ENCODE measurements at regions not wholly inside any gene's neighbourhood (a gene's known extent, or its start where the extent isn't known, plus 50 kb on each side); places are given as distances from the start of the nearest gene placed in this dataset.

GRCh38 chr10:33776419-33777070 is 442.1 kb upstream of the NRP1 start:
- POLR2A ChIA-PET: no interaction called here

GRCh38 chr10:33774857-33775256 is 440.4 kb upstream of the NRP1 start:
- no peaks in the 10 kb centered on the region for H3K4me1 ChIP-seq (ENCODE audit: control insufficient read depth in 2 of 2, insufficient read depth in 2 of 2, low read length in 2 of 2)
- ATAC-seq (ENCODE audit: low read depth) (no peak), DNase-seq (no peak)
- Mint-ChIP-seq H3K27ac (no peak overlapping the region), H3K27me3 (no peaks in the 10 kb centered on the region), H3K9me3 (ENCODE audit: insufficient read depth) (no peaks in the 10 kb centered on the region), H3K4me3 (no peak overlapping the region), H3K4me1 (peaks cover 2% of the 10 kb centered on the region)
- H3K4me2 ChIP-seq (replicated peaks; ENCODE audit: low read depth, low read length, poor library complexity, severe bottlenecking): no peak overlapping the region
- no peaks in the 10 kb centered on the region for H3K79me2 ChIP-seq (ENCODE audit: control insufficient read depth, insufficient read depth, low read length)
- TF ChIP-seq, protein P1, sequence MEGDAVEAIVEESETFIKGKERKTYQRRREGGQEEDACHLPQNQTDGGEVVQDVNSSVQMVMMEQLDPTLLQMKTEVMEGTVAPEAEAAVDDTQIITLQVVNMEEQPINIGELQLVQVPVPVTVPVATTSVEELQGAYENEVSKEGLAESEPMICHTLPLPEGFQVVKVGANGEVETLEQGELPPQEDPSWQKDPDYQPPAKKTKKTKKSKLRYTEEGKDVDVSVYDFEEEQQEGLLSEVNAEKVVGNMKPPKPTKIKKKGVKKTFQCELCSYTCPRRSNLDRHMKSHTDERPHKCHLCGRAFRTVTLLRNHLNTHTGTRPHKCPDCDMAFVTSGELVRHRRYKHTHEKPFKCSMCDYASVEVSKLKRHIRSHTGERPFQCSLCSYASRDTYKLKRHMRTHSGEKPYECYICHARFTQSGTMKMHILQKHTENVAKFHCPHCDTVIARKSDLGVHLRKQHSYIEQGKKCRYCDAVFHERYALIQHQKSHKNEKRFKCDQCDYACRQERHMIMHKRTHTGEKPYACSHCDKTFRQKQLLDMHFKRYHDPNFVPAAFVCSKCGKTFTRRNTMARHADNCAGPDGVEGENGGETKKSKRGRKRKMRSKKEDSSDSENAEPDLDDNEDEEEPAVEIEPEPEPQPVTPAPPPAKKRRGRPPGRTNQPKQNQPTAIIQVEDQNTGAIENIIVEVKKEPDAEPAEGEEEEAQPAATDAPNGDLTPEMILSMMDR (IDR thresholded peaks at IDR 0.05): no peak
- no peak for TF ChIP-seq EZH2 (IDR thresholded peaks at IDR 0.05; ENCODE audit: borderline replicate concordance, insufficient read depth, low read depth, low read length, poor library complexity, severe bottlenecking)
- H3K36me3 ChIP-seq (replicated peaks in 1 of 2; ENCODE audit: control extremely low read depth in 1 of 2, control insufficient read depth in 1 of 2, extremely low read depth in 1 of 2, insufficient read depth in 2 of 2, low read length in 1 of 2): no peaks in the 10 kb centered on the region
- no peak overlapping the region for H3K27ac ChIP-seq (ENCODE audit: low read length in 2 of 2)
- POLR2A ChIA-PET: no interaction called here
- H3K9ac ChIP-seq (ENCODE audit: low read length): no peak overlapping the region
- H3K27me3 ChIP-seq (replicated peaks in 1 of 4; ENCODE audit: control extremely low read depth in 1 of 4, control insufficient read depth in 3 of 4, insufficient read depth in 4 of 4, low read length in 3 of 4): no peaks in the 10 kb centered on the region
- no peaks in the 10 kb centered on the region for H4K20me1 ChIP-seq (ENCODE audit: control insufficient read depth, insufficient read depth, low read length, poor library complexity, severe bottlenecking)
- H2AFZ ChIP-seq (ENCODE audit: insufficient read depth, low read depth, low read length, poor library complexity, severe bottlenecking): no peak overlapping the region
- H3K4me3 ChIP-seq (ENCODE audit: control extremely low read depth in 1 of 5, extremely low read depth in 1 of 5, insufficient read depth in 1 of 5, low read depth in 2 of 5, low read length in 4 of 5): no peak overlapping the region
- CTCF ChIA-PET: no interaction called here
- WGBS (ENCODE audit: insufficient coverage): 100% methylated on average over 3 of the region's 4 CpGs
- intact Hi-C loops (cut with micrococcal nuclease): no loop called here
- peaks cover 0 to 12% (median 0%) of the 10 kb centered on the region in 3 donors for H3K9me3 ChIP-seq (ENCODE audit: control extremely low read depth in 1 of 3, control insufficient read depth in 2 of 3, insufficient read depth in 1 of 3, low read length in 2 of 3)

More at GRCh38 chr10:33776419-33777070, 442.1 kb upstream of the NRP1 start:
- no peak for TF ChIP-seq EZH2 (IDR thresholded peaks at IDR 0.05; ENCODE audit: borderline replicate concordance, insufficient read depth, low read depth, low read length, poor library complexity, severe bottlenecking)
- TF ChIP-seq, protein P1 (IDR thresholded peaks at IDR 0.05): no peak
- ATAC-seq (ENCODE audit: low read depth) (no peak), DNase-seq (no peak)
- H3K36me3 ChIP-seq (replicated peaks in 1 of 2; ENCODE audit: control extremely low read depth in 1 of 2, control insufficient read depth in 1 of 2, extremely low read depth in 1 of 2, insufficient read depth in 2 of 2, low read length in 1 of 2): no peaks in the 10 kb centered on the region
- no peak overlapping the region for H3K4me3 ChIP-seq (ENCODE audit: control extremely low read depth in 1 of 5, extremely low read depth in 1 of 5, insufficient read depth in 1 of 5, low read depth in 2 of 5, low read length in 4 of 5)
- no peak overlapping the region for H2AFZ ChIP-seq (ENCODE audit: insufficient read depth, low read depth, low read length, poor library complexity, severe bottlenecking)
- intact Hi-C loops (cut with micrococcal nuclease): no loop called here
- no peak overlapping the region for H3K9ac ChIP-seq (ENCODE audit: low read length)
- no peaks in the 10 kb centered on the region for H3K9me3 Mint-ChIP-seq (ENCODE audit: insufficient read depth)
- 67% methylated on average over 1 of the region's 2 CpGs for WGBS (ENCODE audit: insufficient coverage)
- H3K79me2 ChIP-seq (ENCODE audit: control insufficient read depth, insufficient read depth, low read length): no peaks in the 10 kb centered on the region
- H3K4me2 ChIP-seq (replicated peaks; ENCODE audit: low read depth, low read length, poor library complexity, severe bottlenecking): no peak overlapping the region
- no peaks in the 10 kb centered on the region for H4K20me1 ChIP-seq (ENCODE audit: control insufficient read depth, insufficient read depth, low read length, poor library complexity, severe bottlenecking)
- no peaks in the 10 kb centered on the region for H3K4me1 ChIP-seq (ENCODE audit: control insufficient read depth in 2 of 2, insufficient read depth in 2 of 2, low read length in 2 of 2)
- no peak overlapping the region for H3K27ac ChIP-seq (ENCODE audit: low read length in 2 of 2)
- no peak overlapping the region for H3K27ac Mint-ChIP-seq
- CTCF ChIA-PET: no interaction called here
- H3K27me3 Mint-ChIP-seq: no peaks in the 10 kb centered on the region
- H3K4me1 Mint-ChIP-seq: peaks cover 2% of the 10 kb centered on the region
- H3K27me3 ChIP-seq (replicated peaks in 1 of 4; ENCODE audit: control extremely low read depth in 1 of 4, control insufficient read depth in 3 of 4, insufficient read depth in 4 of 4, low read length in 3 of 4): no peaks in the 10 kb centered on the region
- H3K9me3 ChIP-seq (ENCODE audit: control extremely low read depth in 1 of 3, control insufficient read depth in 2 of 3, insufficient read depth in 1 of 3, low read length in 2 of 3): peaks cover 0 to 12% (median 0%) of the 10 kb centered on the region in 3 donors
- H3K4me3 Mint-ChIP-seq: no peak overlapping the region

All from B cell (primary cell).